Stimulated activated CD4-positive, alpha-beta T cell treated with anti-CD3 and anti-CD28 coated beads, Interleukin-4, amount 100 ng/mL, for 4 hours (primary cell): ENCODE measurements at regions not wholly inside any gene's neighbourhood (a gene's known extent, or its start where the extent isn't known, plus 50 kb on each side); places are given as distances from the start of the nearest gene placed in this dataset.
"Not testable (repeated sequence)": the region's sequence is repeated elsewhere in the genome, so short reads cannot be mapped to it uniquely, and the experiment has no call there.

ENCODE experiments used
- DNase-seq, 2 experiments: peaks; one replicate each; pipeline ENCODE4 v3.0.0-alpha.2; 2020

DNA sequence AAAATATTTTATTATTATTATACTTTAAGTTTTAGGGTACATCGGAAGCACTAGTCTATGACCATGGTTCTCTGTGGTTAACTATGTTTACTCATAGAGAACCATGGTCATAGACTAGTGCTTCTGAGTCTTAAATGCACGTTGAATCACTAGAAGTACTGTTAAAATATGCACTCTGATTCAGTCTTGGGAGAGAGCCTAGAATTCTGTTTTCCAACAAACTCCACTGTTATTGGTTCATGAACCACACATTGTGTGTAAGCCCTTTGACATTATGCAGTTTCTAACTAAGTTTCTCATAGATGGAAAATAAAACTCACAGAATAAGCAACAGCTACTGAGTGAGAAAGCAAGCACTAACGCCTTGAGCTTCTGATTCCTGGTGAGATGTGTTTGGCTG, 1120.6 kb downstream of the SORCS1 start:
- no peak for DNase-seq

DNA sequence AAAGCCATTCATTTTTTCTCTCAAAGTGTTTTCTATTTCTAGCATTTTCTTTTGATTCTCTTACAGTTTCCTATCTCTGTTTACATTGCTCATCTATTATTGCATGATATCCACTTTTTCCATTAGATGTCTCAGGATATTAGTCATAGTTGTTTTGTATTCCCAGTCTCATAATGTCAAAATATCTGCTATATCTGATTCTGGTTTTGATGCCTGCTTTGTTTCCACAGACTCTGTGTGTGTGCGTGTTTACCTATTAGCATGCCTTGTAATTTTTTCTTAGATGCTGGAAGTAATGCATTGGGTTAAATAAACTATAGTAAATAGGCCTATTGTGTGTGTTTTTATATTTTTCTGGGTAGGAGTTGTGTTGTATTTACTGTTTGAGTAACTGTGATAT, 1126.3 kb downstream of the SORCS1 start:
- no peak for DNase-seq

- no peak for DNase-seq
Observed at GRCh38 chr10:106033065-106033464, 1131.4 kb downstream of the SORCS1 start.

- no peak for DNase-seq
Observed at GRCh38 chr10:106032450-106033002, 1132.0 kb downstream of the SORCS1 start.

- DNase-seq, result no peak
Observed at GRCh38 chr10:106027240-106027639, 1137.3 kb downstream of the SORCS1 start.

DNA sequence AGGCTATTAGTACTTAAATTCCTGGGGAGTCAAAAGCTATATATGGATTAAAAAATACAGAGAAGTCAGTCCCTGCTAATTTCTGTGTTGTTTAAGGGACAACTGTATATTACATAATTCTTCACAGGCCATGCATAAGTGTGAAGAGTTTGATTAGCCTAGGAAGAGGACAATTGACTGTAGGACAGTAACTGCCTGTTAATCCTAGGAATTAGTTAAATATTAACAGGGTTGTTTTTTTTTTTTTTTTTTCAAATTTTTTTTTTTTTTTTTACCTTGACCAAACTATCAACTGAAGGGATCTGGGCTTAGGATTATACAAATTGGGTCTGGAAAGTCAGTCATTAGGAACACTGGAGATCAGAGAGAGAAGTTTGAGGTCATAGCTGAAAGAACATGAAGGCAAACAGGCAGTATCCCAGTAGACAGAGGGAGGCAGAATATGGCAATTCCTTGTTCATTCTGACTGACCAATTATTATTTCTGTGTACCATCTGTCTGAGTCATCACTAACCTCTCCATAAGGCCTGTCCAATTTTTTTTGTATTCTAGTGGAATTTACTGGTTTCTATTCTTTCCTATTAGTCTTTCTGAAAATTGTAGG, 1139.2 kb downstream of the SORCS1 start:
- no peak for DNase-seq

DNA sequence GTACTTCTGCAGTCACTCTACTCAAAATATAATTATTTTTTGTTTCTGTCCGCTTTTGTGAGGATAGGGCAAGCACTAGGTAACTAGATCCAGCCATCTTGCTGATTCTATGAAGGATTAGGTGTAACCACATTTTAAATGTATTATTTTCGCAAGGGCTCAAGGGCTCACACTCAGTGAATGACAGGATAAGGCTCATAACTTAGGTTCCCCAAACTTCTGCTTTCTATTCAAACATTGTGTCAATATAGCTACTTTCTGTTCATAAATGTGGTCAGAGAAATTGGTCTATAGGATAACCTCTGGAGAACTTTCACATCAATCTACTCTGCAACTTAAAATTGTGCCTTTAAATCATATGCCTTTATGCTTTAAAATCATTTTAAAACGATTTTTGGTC, 1141.2 kb downstream of the SORCS1 start:
- DNase-seq, result no peak

DNA sequence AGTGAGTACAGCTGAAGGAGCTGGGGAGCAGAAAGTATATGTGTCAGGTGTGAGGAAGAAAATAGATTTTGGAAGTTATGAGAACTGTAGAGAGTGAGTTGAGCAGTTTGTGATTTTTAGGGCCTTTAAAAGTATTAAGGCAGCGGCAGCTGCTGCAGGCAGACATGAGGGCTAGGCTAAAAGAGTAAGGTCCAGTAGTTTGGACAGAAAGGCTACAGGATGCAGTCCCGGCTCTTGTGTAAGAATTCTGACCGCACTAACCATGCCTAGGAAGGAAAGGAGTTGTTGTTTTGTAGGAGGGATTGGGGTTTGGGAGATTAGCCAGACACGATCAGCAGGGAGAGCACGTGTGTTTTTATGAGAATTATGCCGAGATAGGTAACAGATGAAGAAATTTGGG, 1144.9 kb downstream of the SORCS1 start:
- not testable (repeated sequence) for DNase-seq

DNA sequence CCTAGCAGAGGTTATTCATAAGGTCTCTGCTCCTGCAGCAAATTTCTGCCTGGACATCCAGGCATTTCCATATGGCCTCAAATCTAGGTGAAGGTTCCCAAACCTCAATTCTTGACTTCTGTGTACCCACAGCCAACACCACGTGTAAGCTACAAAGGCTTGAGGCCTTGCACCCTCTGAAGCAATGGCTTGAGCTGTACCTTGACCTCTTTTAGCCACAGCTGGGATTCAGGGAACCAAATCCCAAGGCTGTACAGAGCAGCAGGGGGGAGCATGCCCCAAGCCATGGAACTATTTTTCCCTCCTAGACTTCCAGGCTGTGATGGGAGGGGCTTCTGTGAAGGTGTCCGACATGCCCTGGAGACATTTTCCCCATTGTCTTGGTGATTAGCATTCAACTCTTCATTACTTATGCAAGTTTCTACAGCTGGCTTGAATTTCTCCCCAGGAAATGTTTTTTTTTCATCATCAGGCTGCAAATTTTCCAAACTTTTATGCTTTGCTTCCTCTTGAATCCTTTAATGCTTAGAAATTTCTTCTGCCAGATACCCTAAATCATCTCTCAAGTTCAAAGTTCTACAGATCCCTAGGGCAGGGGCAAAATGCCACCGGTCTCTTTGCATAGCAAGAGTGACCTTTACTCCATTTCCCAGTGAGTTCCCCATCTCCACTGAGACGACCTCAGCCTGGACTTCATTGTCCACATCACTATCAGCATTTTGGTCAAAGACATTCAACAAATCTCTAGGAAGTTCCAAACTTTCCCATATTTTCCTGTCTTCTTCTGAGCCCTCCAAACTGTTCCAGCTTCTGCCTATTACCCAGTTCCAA, 1148.9 kb downstream of the SORCS1 start:
- not testable (repeated sequence) for DNase-seq

DNA sequence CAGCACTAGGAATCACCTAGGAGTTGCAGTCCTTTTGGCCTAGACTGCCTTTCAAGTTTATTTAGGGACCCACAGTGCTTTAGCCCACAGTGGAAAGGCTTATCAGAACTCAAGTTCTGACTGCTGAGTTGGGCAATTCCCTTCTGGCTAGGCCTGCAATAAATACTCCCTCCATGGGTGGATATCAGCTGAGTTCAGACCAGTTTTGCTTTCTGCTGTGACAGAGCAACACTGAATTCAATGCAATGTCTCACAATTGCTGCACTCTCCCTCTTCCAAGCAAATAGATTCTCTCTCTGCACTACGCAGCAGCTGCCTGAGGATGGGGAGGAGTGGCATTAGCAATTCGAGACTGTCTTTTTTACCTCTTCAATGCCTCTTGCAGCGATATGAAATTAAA, 1153.3 kb downstream of the SORCS1 start:
- DNase-seq, result no peak

- no peak for DNase-seq
Observed at GRCh38 chr10:106000721-106001120, 1163.8 kb downstream of the SORCS1 start.

DNA sequence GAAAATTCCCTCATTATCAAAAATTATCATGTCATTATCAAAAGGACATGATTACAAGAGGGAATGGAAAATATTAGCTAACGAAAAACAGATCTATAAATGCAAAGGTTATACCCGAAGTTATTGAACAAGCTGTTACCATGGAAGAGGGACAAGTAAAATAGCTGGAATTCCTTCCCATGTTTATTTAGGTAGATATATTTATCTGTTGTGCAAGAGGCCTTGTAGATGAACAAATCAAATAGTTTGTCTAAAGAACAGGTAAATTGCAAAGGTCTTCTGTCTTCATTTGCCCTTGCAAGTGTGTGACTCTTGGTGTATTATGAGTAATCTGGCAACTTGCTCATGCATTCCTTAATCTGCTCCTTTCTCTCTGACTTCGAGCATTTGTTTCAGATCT, 1170.9 kb downstream of the SORCS1 start:
- DNase-seq, result no peak

- no peak for DNase-seq
Observed at GRCh38 chr10:105992928-105993327, 1171.6 kb downstream of the SORCS1 start.

DNA sequence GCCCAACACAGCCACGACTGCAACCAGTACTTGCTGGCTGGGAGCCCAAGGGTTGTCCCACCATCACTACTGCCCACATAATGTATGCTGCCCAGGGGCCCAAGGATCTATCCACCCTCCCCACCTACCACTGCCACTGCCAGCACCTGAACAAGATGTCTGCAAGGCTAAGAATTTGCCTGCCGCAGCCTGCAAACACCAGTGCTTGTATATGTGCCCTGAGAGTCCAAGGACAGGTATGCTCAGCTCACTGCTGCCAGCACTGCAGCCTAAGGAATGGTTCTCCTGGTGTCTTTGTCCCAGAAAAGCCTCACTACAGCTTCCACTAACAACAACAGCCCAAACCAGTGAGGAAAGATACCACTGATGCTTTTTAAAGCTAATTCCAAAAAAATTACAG, 1174.0 kb downstream of the SORCS1 start:
- no peak for DNase-seq

GRCh38 chr10:105989995-105990394, 1174.5 kb downstream of the SORCS1 start:
- DNase-seq, result no peak

DNA sequence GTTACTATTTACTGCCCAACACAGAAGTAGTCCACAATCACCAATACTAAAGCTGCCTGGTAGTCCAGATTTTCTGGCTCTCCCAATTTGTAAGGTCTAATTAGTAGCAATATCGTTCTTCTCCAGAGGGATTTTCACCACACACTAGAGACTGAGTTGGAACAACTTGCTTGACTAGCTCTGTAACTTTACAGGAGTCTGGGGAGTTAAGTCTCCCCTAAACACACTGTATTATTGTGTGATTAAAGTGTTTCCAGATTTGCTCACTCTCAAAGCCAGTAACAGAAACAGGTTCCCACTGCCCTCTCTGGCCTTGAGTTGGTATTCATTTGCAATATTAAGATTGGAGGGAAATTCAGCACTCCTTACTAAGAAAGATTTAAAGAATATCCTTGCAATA, 1175.7 kb downstream of the SORCS1 start:
- no peak for DNase-seq

DNA sequence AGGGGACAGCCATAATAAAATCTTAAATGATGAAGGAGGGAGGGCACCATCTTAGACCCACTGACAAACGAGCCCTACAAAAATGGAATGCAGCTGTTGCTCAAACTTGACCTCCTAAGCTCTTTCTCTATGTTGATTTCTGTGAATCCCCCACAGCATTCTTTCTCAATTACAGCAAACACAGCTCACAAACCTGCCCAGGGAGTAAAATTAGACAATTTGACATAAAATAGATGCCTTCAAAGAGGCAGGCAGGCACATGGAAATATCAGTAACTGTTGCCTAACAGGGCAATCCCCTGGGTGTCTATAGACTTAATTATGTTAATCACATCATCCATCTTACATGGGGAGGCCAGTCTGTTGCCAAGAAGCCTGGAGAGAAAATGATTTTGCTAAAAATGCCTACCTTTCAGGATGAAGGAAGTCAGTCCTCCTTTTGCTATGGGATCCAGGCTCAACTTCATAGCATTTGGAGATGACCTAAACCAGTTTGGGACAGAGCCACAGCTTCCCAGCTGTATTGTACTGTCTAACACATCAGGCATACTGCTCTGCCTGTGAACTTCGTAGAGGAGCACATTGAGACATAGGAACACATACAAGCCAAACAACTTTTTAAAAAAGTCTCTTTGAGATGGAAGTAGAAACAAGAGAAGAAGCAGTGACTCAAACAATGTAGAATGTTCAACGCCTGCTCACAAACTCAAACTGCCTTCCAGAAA, 1177.4 kb downstream of the SORCS1 start:
- no peak for DNase-seq

- no peak for DNase-seq
Observed at GRCh38 chr10:105986486-105986885, 1178.0 kb downstream of the SORCS1 start.

DNA sequence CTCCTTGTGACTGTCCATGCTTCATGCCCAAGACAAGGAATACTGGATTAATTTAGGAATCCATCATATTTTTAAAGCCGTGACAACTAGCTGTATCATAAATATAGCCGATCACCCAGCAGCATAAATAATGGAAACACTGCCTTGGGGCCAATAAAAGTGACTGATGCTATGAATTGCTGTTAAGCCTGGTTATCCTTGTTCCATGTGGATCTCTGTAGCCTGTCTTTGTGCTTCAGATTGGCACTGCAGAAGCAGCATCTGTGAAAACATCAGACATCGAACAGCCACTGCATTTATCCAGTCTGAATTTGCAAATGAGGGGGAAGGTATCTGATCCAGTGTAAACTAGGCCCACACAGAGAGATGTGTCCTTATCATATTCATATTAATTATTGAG, 1181.8 kb downstream of the SORCS1 start:
- DNase-seq, result no peak

DNA sequence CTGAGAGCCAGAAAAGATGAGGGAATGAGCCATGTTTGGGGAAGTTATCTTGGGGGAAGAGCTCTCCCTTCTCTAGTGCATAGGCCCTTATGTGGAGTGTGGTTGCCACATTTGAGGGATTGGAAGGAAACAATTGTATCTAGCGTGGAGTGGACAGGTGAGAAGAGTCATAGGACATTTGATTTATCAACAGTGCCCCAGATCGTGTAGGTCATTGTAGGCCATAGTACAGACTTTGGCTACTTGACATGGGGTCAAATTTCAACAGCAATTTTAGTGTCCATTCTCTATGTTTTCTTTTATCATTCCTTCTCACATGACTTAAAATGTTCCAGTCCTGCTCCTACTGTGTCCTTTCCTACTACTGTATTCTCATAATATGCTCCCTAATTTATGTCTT, 1182.8 kb downstream of the SORCS1 start:
- no peak for DNase-seq

GRCh38 chr10:105974803-105975456, 1189.6 kb downstream of the SORCS1 start:
- DNase-seq, result no peak

DNA sequence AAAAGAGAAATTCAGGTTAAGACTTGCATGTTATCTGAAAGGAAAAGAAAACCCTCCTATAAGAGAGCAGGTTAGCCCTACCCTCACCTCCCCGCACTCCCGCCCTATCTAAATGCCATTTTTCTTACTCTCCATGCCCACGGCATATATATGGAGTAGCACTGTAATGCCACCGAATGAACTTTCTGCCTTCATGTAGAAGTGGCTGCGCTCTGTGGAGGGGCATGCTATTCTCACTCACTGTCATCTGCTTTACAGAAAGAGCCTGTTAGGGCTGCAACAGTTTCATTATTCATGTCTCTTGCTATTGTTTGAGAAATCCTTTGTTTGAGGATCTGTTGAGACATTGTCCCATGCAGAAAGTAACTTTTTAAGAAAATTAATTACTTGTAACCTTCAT, 1190.6 kb downstream of the SORCS1 start:
- DNase-seq, result no peak

DNA sequence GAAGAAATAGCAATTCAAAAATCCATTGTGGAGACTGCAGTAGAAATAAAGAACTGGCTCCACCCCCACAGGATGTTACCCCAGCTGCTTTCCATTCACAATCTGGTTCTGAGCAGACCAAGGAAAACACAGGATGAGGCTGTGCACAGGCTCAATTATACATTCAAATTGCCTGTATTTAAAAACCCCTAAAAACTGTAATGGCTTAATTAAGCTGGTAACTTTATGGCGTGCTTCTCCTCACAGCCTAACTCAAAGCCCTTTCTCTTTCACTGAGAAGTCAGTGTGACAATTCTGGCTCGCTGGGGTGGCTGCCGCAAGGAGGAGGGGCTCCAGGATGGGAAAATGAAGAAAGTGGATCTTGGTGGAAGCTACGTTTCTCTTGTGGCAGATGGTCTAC, 1191.1 kb downstream of the SORCS1 start:
- no peak for DNase-seq
